Esophagus (tissue), 2 donors: ENCODE measurements at regions not wholly inside any gene's neighbourhood (a gene's known extent, or its start where the extent isn't known, plus 50 kb on each side); places are given as distances from the start of the nearest gene placed in this dataset.

Experiments
- H3K27ac ChIP-seq, 2 donors: one replicate each; pipeline ENCODE4 v1.5.1; 2013; ENCODE audit warnings: low read depth in 2 of 2, mild to moderate bottlenecking in 2 of 2, inconsistent platforms in 1 of 2, low read length in 1 of 2, moderate library complexity in 1 of 2
- H3K27me3 ChIP-seq, 2 donors: one replicate each; pipeline ENCODE4 v1.6.1; 2013; ENCODE audit warnings: low read length in 2 of 2, control low read depth in 1 of 2, mild to moderate bottlenecking in 1 of 2; ENCODE audit not compliant: insufficient read depth in 2 of 2, control insufficient read depth in 1 of 2
- H3K36me3 ChIP-seq, 2 donors: one replicate each; pipeline ENCODE4 v1.6.1; 2013; ENCODE audit warnings: low read length in 1 of 2; ENCODE audit not compliant: control insufficient read depth in 2 of 2, insufficient read depth in 2 of 2
- H3K4me1 ChIP-seq, 2 donors: one replicate each; pipeline ENCODE4 v1.6.1; 2013; ENCODE audit warnings: low read length in 1 of 2; ENCODE audit not compliant: control insufficient read depth in 2 of 2, insufficient read depth in 2 of 2
- H3K4me3 ChIP-seq, 2 donors: one replicate each; pipeline ENCODE4 v1.5.1; 2013; ENCODE audit warnings: low read length in 2 of 2, mild to moderate bottlenecking in 2 of 2, low read depth in 1 of 2, moderate library complexity in 1 of 2
- H3K9me3 ChIP-seq, 2 donors: one replicate each; pipeline ENCODE4 v1.6.1; 2013; ENCODE audit warnings: mild to moderate bottlenecking in 2 of 2, low read depth in 1 of 2, low read length in 1 of 2, moderate library complexity in 1 of 2; ENCODE audit not compliant: control insufficient read depth in 2 of 2, insufficient read depth in 1 of 2
- WGBS, 2 donors: extraction: QIAGEN DNeasy Blood & Tissue Kit; methylation state at CpG; one replicate each; pipeline ENCODE4 v1.1.7; 2013; 5-methylcytosine and 5-hydroxymethylcytosine counted together
- donor health status: healthy with polysubstance abuse.
- donor health status: Bipolar disorder and iron deficiency.

DNA sequence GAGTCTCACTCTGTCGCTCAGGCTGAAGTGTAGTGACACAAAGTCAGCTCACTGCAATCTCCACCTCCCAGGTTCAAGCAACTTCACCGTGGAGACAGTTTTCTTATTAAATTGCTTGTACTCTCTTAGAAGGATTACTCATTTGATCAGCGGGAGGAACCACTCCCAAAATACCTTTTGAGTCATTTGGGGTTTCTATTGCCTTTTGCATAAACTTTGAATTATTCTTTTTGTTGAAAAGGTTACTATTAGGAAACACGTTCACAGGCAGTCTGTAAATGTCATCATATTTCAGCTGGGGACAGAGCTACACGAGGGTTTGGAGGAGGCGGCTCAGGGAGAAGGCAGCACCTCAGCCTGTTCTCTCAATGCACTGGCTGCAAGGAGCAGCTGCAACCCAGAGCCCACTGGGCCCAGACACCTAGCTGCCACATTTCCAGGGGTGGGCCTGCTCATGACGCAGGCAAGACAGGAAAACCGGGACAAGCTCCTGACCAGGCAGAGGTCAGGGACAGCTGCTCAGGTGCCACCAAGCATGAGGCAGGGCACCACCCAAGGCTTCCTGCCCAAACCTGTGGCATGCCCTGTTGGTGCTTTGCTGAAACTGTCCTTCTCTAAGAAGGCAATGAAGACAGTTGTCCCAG lies 205.9 kb downstream of the BMP7 start:
- no peak overlapping the region for H3K4me3 ChIP-seq

GRCh38 chr20:57061051-57061900 lies 205.2 kb downstream of the BMP7 start:
- 35 to 37% methylated on average over 14 of the region's 14 CpGs for WGBS, 2 donors
- no peak overlapping the region for H3K4me3 ChIP-seq
- no peaks in the 10 kb centered on the region for H3K9me3 ChIP-seq
- no peaks in the 10 kb centered on the region for H3K27me3 ChIP-seq
- peaks cover 2 to 3% of the 10 kb centered on the region in 2 donors for H3K4me1 ChIP-seq
- H3K36me3 ChIP-seq = no peaks in the 10 kb centered on the region
- H3K27ac ChIP-seq = no peak overlapping the region

More for the DNA sequence above, 205.9 kb downstream of the BMP7 start:
- 44 to 53% methylated on average over 8 of the region's 8 CpGs for whole genome bisulfite sequencing, 2 donors
- Histone ChIP-seq H3K4me1 (peaks cover 2 to 3% of the 10 kb centered on the region in 2 donors), H3K27me3 (no peaks in the 10 kb centered on the region), H3K27ac (no peak overlapping the region), H3K9me3 (no peaks in the 10 kb centered on the region), H3K36me3 (no peaks in the 10 kb centered on the region)

DNA sequence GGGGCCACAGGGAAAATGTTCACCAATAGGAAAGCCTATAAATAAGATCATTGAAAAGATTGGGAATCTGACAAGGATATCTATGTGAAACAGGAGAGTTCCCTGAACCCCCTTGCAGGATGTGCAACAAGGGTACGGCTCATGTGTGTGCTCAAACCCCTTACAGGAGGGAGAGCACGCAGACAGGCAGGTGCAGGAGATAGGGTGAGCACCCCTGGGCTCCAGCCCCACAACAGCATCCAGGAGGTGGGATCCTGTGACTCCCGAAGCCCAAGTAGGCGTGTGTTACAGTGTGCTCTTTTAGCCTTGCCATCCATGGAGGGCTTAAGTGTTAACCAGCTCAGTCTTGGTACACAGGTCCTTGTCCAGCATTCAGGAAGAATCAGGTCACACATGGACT lies 204.2 kb downstream of the BMP7 start:
- WGBS, 2 donors = 84 to 87% methylated on average over 4 of the region's 4 CpGs
- Histone ChIP-seq H3K4me3 (no peak overlapping the region), H3K9me3 (no peaks in the 10 kb centered on the region), H3K4me1 (peaks cover 2 to 3% of the 10 kb centered on the region in 2 donors), H3K27ac (no peak overlapping the region), H3K27me3 (no peaks in the 10 kb centered on the region), H3K36me3 (no peaks in the 10 kb centered on the region)

- no peaks in the 10 kb centered on the region for H3K9me3 ChIP-seq
- WGBS, 2 donors = 81 to 90% methylated on average over 8 of the region's 8 CpGs
- peaks cover 2 to 3% of the 10 kb centered on the region in 2 donors for H3K4me1 ChIP-seq
- H3K4me3 ChIP-seq = no peak overlapping the region
- no peaks in the 10 kb centered on the region for H3K27me3 ChIP-seq
- H3K36me3 ChIP-seq = no peaks in the 10 kb centered on the region
- H3K27ac ChIP-seq = no peak overlapping the region
Observed at GRCh38 chr20:57062696-57063270, 203.7 kb downstream of the BMP7 start.

GRCh38 chr20:57064836-57065235 lies 201.6 kb downstream of the BMP7 start:
- H3K4me1 ChIP-seq = peaks cover 2 to 3% of the 10 kb centered on the region in 2 donors
- H3K9me3 ChIP-seq = no peaks in the 10 kb centered on the region
- 84 to 90% methylated on average over 5 of the region's 5 CpGs for WGBS, 2 donors
- no peaks in the 10 kb centered on the region for H3K36me3 ChIP-seq
- H3K27me3 ChIP-seq = no peaks in the 10 kb centered on the region
- no peak overlapping the region for H3K27ac ChIP-seq
- H3K4me3 ChIP-seq = no peak overlapping the region

DNA sequence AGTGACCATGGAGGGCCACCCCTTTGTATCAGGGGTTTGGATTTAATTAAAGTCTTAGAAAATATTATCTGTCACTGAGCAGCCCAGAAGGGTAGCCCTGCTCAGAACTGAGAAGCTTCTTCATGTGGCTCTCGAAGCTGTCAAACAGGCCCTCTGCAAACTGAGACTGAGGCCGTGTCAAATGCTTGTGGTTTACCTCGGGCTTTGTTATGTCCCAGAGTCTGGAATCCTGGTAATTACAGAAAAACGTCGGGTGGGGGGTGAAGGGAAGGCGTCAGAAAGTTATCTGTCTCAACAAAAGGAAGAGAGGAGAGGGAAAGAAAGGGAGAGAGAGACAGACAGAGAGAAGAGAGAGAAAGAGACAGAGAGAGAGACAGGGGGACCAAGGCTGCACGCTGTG lies 200.8 kb downstream of the BMP7 start:
- Histone ChIP-seq H3K36me3 (no peaks in the 10 kb centered on the region), H3K27me3 (no peaks in the 10 kb centered on the region), H3K4me1 (peaks cover 2% of the 10 kb centered on the region in 2 donors), H3K4me3 (no peak overlapping the region), H3K27ac (no peak overlapping the region), H3K9me3 (no peaks in the 10 kb centered on the region)
- WGBS, 2 donors = 31 to 36% methylated on average over 7 of the region's 7 CpGs

DNA sequence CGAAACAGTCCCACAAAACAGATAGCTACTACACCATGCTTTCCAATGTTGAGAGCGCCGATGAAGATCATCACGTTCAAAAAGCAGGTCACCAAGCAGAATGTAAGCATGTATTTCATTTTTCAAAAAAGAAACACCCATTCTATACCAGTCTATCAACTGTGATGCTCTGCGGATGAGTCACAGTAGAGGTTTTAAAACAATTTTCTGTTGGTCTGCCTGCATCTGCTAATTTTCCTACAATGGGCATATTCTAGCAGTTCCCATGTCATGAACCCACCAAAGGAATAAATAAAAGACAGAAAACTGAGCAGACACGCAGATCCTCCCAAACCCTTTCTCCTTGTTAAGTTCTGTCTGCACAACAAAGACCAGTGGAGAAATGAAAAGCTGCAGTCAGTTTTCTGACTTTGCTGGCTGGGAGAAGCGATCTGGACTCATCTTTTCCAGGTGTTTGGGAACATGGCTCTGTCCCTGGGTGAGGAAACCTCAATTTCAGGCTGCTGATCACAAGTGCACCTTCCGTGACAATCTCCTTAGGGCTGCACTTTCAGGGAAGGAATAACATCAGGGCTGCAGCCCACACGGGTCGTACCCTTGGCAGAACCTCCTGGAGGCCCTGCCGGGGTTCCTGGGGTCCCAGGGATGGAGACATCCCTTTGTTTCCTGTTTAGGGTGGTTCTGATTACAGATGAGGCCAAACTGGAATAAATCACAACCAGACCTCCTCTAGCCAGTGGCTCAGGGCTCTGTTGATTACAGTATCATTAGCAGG lies 200.1 kb downstream of the BMP7 start:
- WGBS, 2 donors = 76 to 78% methylated on average over 11 of the region's 11 CpGs
- H3K9me3 ChIP-seq = no peaks in the 10 kb centered on the region
- H3K27ac ChIP-seq = no peak overlapping the region
- H3K36me3 ChIP-seq = no peaks in the 10 kb centered on the region
- H3K4me3 ChIP-seq = no peak overlapping the region
- H3K27me3 ChIP-seq = no peaks in the 10 kb centered on the region
- H3K4me1 ChIP-seq = no peaks in the 10 kb centered on the region

GRCh38 chr20:57069442-57069841 lies 197.0 kb downstream of the BMP7 start:
- 70 to 71% methylated on average over 8 of the region's 8 CpGs for WGBS, 2 donors
- H3K27me3 ChIP-seq = no peaks in the 10 kb centered on the region

GRCh38 chr20:57070296-57070695 lies 196.1 kb downstream of the BMP7 start:
- 80 to 89% methylated on average over 1 of the region's 1 CpG for WGBS, 2 donors
- no peaks in the 10 kb centered on the region for H3K4me1 ChIP-seq
- no peak overlapping the region for H3K4me3 ChIP-seq
- H3K27me3 ChIP-seq = no peaks in the 10 kb centered on the region
- no peak overlapping the region for H3K27ac ChIP-seq
- H3K36me3 ChIP-seq = no peaks in the 10 kb centered on the region
- no peaks in the 10 kb centered on the region for H3K9me3 ChIP-seq

More at GRCh38 chr20:57069442-57069841, 197.0 kb downstream of the BMP7 start:
- Histone ChIP-seq H3K27ac (no peak overlapping the region), H3K36me3 (no peaks in the 10 kb centered on the region), H3K9me3 (no peaks in the 10 kb centered on the region), H3K4me3 (no peak overlapping the region), H3K4me1 (no peaks in the 10 kb centered on the region)
